DND-41 (cell line): ENCODE measurements at regions not wholly inside any gene's neighbourhood (a gene's known extent, or its start where the extent isn't known, plus 50 kb on each side); places are given as distances from the start of the nearest gene placed in this dataset.
A peak's percentile ranks its signal among the peaks of the same experiment; 100 is the strongest.

Experiments
- ATAC-seq: fragments of 200-7000 bp; cut with Tn5 transposase; 3 replicates; pipeline ENCODE4 v1.9.1; 2021; ENCODE audit warnings: low read depth; ENCODE audit not compliant: insufficient read depth
- DNase-seq: peaks from one replicate; pipeline ENCODE4 v3.0.0-alpha.2; 2020
- H2AFZ ChIP-seq: 2 replicates; pipeline ENCODE4 v1.6.0; 2012; ENCODE audit warnings: low read depth, low read length
- H3K27ac ChIP-seq: 2 replicates; pipeline ENCODE4 v1.5.1; 2012; ENCODE audit warnings: low read length, inconsistent platforms
- H3K27me3 ChIP-seq: fragments of 200-600 bp; sonication (generic); 2 replicates; pipeline ENCODE4 v1.6.0; 2012; ENCODE audit warnings: low read length, mild to moderate bottlenecking, inconsistent platforms; ENCODE audit not compliant: insufficient read depth, poor library complexity
- H3K36me3 ChIP-seq: 2 replicates; pipeline ENCODE4 v1.5.1; 2012; ENCODE audit warnings: low read length, inconsistent platforms; ENCODE audit not compliant: insufficient read depth
- H3K4me1 ChIP-seq: 2 replicates; pipeline ENCODE4 v1.5.1; 2012; ENCODE audit warnings: mild to moderate bottlenecking, low read length; ENCODE audit not compliant: insufficient read depth
- H3K4me2 ChIP-seq: 2 replicates; pipeline ENCODE4 v1.6.0; 2012; ENCODE audit warnings: mild to moderate bottlenecking, moderate library complexity, low read length, inconsistent platforms; ENCODE audit not compliant: insufficient read depth
- H3K4me3 ChIP-seq, 2 experiments: fragments of 200-600 bp in 1 of 2; shearing (Covaris generic) in 1 of 2; 2 replicates each; pipeline ENCODE4 v1.5.1; 2012 to 2016; ENCODE audit warnings: inconsistent platforms in 2 of 2, low read length in 2 of 2, mild to moderate bottlenecking in 2 of 2, low read depth in 1 of 2, moderate library complexity in 1 of 2
- H3K79me2 ChIP-seq: 2 replicates; pipeline ENCODE4 v1.6.0; 2012; ENCODE audit warnings: low read length, inconsistent platforms; ENCODE audit not compliant: insufficient read depth
- H3K9ac ChIP-seq: 2 replicates; pipeline ENCODE4 v1.6.0; 2012; ENCODE audit warnings: low read depth, mild to moderate bottlenecking, inconsistent platforms, low read length, moderate library complexity
- H3K9me3 ChIP-seq: 2 replicates; pipeline ENCODE4 v1.5.1; 2012; ENCODE audit warnings: low read length, moderate library complexity, mild to moderate bottlenecking, inconsistent platforms; ENCODE audit not compliant: insufficient read depth, severe bottlenecking
- H4K20me1 ChIP-seq: 2 replicates; pipeline ENCODE4 v1.6.0; 2012; ENCODE audit warnings: low read length; ENCODE audit not compliant: insufficient read depth
- EZH2 ChIP-seq: IDR thresholded peaks from 3 replicates; pipeline ENCODE4 v1.6.1; 2012; ENCODE audit warnings: borderline replicate concordance, low read depth, mild to moderate bottlenecking, moderate library complexity, low read length, inconsistent platforms; ENCODE audit not compliant: severe bottlenecking
- TF ChIP-seq, protein P1 (sequence below): IDR thresholded peaks from 2 replicates; pipeline ENCODE4 v1.5.1; 2012; ENCODE audit warnings: borderline replicate concordance, low read length, moderate library complexity, mild to moderate bottlenecking; ENCODE audit not compliant: poor library complexity, severe bottlenecking; ENCODE audit errors: extremely low read depth

DNA sequence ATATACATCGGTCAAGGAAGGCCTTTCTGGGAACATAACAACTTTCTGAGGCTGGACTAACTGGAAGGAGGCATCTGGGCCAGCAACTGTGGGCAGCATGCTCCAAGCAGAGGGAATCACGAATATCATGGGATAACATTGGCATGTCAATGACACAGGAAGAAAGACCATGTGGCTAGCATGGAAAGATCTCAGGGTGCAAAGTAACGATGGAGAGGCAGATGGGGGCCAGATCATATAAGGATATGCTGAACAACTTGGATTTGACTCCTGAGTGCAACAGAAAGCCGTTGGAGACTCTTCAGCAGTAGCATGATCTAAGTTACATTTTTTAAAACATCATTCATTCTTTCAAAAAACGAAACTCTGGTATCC lies 133.6 kb downstream of the FOXI3 start:
- ATAC-seq (no peak), DNase-seq (no peak)
- Histone ChIP-seq H3K4me3 (no peak overlapping the region), H4K20me1 (no peaks in the 10 kb centered on the region), H3K9ac (no peak overlapping the region), H3K27me3 (no peaks in the 10 kb centered on the region), H3K9me3 (no peaks in the 10 kb centered on the region), H2AFZ (no peak overlapping the region), H3K27ac (no peak overlapping the region), H3K36me3 (no peaks in the 10 kb centered on the region), H3K79me2 (no peaks in the 10 kb centered on the region), H3K4me2 (no peak overlapping the region), H3K4me1 (no peaks in the 10 kb centered on the region)
- TF ChIP-seq, protein P1, sequence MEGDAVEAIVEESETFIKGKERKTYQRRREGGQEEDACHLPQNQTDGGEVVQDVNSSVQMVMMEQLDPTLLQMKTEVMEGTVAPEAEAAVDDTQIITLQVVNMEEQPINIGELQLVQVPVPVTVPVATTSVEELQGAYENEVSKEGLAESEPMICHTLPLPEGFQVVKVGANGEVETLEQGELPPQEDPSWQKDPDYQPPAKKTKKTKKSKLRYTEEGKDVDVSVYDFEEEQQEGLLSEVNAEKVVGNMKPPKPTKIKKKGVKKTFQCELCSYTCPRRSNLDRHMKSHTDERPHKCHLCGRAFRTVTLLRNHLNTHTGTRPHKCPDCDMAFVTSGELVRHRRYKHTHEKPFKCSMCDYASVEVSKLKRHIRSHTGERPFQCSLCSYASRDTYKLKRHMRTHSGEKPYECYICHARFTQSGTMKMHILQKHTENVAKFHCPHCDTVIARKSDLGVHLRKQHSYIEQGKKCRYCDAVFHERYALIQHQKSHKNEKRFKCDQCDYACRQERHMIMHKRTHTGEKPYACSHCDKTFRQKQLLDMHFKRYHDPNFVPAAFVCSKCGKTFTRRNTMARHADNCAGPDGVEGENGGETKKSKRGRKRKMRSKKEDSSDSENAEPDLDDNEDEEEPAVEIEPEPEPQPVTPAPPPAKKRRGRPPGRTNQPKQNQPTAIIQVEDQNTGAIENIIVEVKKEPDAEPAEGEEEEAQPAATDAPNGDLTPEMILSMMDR, result no peak
- no peak for TF ChIP-seq EZH2

DNA sequence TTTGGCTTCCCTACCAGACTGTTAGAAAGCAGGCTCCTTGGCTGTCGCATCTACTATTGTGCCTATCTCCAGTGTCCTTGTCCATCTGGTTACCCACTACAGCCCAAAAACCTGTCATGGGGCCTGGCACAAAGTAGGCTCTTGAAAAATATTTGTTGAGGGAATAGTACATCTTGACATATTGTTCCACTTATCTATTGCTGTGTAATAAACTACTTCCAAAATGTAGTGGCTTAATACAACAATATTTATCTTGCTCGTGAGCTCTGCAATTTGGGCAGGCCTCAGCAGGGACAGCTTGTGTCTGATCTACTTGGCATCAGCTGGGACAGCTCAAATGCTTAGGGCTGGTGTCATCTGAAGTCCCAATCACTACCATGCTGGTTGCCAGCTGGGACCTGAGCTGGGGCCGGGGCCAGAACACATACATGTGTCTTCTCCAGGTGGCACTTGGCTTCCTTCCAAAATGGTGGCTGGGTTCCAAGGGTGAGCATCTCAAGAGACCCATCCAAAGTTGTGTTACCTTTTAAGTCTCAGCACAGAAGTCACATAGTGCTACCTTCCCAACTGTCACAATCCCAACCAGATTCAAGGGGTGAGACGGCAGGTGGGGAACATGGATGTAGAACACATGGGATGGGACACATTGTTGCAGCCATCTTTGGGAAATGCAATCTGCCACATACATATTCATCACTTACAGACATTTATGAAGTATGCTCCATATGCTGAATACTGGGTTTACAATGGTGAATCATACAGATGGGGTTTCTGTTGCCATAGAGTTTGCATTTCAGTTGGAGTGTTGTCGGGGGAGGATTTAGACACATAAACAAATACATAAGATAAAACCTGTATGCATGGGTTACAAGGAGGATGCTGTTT lies 134.2 kb downstream of the FOXI3 start:
- Histone ChIP-seq H3K27ac (no peak overlapping the region), H3K27me3 (no peaks in the 10 kb centered on the region), H2AFZ (no peak overlapping the region), H4K20me1 (no peaks in the 10 kb centered on the region), H3K4me1 (no peaks in the 10 kb centered on the region), H3K9ac (no peak overlapping the region), H3K4me2 (no peak overlapping the region), H3K36me3 (no peaks in the 10 kb centered on the region), H3K4me3 (no peak overlapping the region), H3K79me2 (no peaks in the 10 kb centered on the region), H3K9me3 (no peaks in the 10 kb centered on the region)
- no peak for ATAC-seq
- no peak for TF ChIP-seq EZH2
- TF ChIP-seq, protein P1, result no peak
- DNase-seq, result no peak

DNA sequence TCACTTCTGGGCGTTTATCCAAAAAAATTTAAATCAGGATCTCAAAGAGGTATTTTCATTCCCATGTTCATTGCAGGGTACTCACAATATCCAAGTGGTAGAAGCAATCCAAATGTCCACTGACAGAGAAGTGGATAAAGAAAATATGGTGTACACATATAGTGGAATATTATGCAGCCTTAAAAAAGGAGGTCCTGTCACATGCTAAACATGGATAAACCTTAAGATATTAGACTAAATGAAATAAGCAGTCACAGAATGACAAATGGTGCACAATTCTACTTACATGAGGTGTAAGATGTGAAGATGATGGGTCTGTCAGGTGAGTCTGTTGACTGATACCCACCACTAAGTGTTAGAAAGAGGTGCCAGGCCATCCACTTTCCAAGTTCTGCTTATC lies 140.6 kb downstream of the THNSL2 start:
- ATAC-seq (no peak), DNase-seq (no peak)
- no peaks in the 10 kb centered on the region for H4K20me1 ChIP-seq
- H3K27me3 ChIP-seq, result no peaks in the 10 kb centered on the region
- H3K4me1 ChIP-seq, result no peaks in the 10 kb centered on the region
- H3K27ac ChIP-seq, result no peak overlapping the region
- H3K9ac ChIP-seq, result no peak overlapping the region
- no peaks in the 10 kb centered on the region for H3K79me2 ChIP-seq
- H2AFZ ChIP-seq, result no peak overlapping the region
- H3K9me3 ChIP-seq, result no peaks in the 10 kb centered on the region
- no peak overlapping the region for H3K4me3 ChIP-seq
- H3K4me2 ChIP-seq, result no peak overlapping the region
- H3K36me3 ChIP-seq, result no peaks in the 10 kb centered on the region
- no peak for TF ChIP-seq EZH2
- TF ChIP-seq, protein P1, result no peak

DNA sequence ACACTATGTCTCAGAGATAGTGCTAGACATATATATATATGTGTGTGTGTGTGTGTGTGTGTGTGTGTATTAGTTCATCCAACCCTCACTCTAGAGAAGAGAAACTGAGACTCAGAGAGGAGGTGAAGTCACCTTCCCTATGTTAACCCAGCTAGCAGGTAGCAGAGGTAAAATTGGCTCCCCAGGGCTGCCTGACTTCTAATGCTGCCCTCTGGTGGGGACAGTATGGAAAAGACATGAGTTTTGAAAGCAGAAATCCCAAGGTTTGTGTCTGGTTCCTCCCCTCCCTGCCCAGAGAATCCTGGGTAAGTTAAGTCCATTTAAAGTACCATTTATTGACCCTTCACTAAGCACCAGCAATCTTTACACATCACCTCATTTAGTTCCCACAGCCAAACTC lies 137.7 kb downstream of the THNSL2 start:
- Histone ChIP-seq H3K9me3 (no peaks in the 10 kb centered on the region), H3K9ac (no peak overlapping the region), H3K79me2 (no peaks in the 10 kb centered on the region), H3K4me2 (no peak overlapping the region), H3K27ac (no peak overlapping the region), H3K4me3 (no peak overlapping the region), H3K36me3 (no peaks in the 10 kb centered on the region), H3K27me3 (no peaks in the 10 kb centered on the region), H4K20me1 (no peaks in the 10 kb centered on the region), H3K4me1 (no peaks in the 10 kb centered on the region), H2AFZ (no peak overlapping the region)
- TF ChIP-seq, protein P1, result peak; percentile 63
- TF ChIP-seq EZH2, result no peak
- no peak for ATAC-seq
- peak; percentile 14 for DNase-seq
